ENCODE measurements at regions not wholly inside any gene's neighbourhood (a gene's known extent, or its start where the extent isn't known, plus 50 kb on each side); places are given as distances from the start of the nearest gene placed in this dataset.

DNA sequence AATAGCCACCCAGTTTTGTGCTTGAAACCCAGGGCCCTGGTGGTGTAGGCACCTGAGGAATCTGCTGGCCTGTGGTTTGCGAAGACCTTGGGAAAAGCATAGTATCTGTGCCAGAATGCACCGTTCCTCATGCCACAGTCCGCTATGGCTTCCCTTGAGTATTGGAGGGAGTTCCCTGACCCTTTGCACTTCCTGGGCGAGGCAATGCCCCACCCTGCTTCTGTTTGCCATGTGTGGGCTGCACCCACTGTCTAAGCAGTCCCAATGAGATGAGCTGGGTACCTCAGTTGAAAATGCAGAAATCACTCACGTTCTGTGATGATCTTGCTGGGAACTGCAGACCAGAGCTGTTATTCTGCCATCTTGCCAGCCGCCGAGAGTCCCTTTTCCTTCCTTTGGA, 483.5 kb downstream of the AGTPBP1 start:
- peak; percentile 74 for ATAC-seq

GRCh38 chr9:85249313-85249621, 492.5 kb downstream of the AGTPBP1 start:
- ATAC-seq, result no peak

- no peak for ATAC-seq
These were observed 493.0 kb downstream of the AGTPBP1 start for GRCh38 chr9:85248514-85249312.

- ATAC-seq, result no peak
These were observed 495.2 kb downstream of the AGTPBP1 start for GRCh38 chr9:85246541-85246940.

DNA sequence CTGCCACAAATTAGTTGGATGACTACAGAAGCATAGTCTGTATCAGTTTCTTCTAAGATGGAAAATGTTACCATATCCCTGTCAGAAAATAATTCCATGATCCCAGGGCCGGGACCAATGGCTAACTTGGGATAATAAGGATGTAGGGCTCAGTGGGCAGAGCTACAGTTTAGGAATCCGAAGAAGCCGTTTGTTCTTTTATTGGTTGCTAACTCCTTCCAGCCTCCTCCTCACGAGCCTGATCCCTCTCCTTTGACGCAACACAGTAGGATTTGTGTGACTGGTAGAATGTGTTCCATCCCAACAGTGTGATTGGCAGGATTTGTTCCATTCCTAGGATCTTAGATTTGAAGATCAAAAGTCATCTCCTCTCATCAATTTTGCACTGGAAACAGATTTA, 496.9 kb downstream of the AGTPBP1 start:
- no peak for ATAC-seq

GRCh38 chr9:85243977-85244376, 497.8 kb downstream of the AGTPBP1 start:
- ATAC-seq, result no peak

GRCh38 chr9:85237478-85237877, 504.3 kb downstream of the AGTPBP1 start:
- no peak for ATAC-seq

- ATAC-seq, result no peak
These were observed 511.7 kb downstream of the AGTPBP1 start for GRCh38 chr9:85230081-85230480.

GRCh38 chr9:85228111-85228855, 513.5 kb downstream of the AGTPBP1 start:
- no peak for ATAC-seq

- no peak for ATAC-seq
These were observed 516.6 kb downstream of the AGTPBP1 start for GRCh38 chr9:85225180-85225579.

DNA sequence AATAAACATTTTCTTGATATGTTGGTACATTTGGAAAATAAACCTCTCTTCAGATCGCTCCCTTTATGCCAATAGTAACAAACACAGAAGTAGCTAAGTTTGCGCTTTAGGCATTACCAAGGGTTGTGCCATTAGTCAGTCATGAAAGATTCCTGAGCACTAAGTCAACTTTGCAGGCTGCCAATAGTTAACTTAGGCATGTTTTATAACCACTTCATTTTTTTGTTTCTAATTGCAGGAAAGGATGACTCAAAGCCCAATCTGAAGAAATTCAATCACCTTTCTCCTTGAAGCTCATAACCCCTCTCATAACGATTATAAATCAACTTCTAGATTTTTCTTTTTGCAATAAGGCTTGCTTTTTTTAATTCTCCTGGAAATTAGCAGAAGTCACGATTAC, 517.0 kb downstream of the AGTPBP1 start:
- ATAC-seq, result peak; percentile 82

DNA sequence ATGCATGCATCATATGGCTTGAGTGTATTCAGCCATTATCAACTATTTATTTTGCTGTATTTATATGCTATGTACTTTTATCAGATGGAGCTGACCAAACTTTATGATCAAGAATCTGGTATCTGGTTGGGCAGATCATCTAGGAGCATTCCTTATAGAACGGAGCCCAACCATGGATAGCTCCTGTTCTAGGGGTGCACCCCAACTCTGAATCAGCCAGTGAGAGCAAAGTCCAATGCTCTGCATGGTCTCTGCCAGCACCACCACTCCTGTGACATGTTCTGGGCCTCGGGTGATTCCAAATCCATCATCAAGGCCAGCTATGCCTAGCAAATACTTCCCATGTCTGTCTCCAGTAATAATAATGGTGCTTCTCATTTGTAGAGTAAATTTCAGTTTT, 517.5 kb downstream of the AGTPBP1 start:
- no peak for ATAC-seq

GRCh38 chr9:85223506-85224125, 518.1 kb downstream of the AGTPBP1 start:
- peak; percentile 39 for ATAC-seq

DNA sequence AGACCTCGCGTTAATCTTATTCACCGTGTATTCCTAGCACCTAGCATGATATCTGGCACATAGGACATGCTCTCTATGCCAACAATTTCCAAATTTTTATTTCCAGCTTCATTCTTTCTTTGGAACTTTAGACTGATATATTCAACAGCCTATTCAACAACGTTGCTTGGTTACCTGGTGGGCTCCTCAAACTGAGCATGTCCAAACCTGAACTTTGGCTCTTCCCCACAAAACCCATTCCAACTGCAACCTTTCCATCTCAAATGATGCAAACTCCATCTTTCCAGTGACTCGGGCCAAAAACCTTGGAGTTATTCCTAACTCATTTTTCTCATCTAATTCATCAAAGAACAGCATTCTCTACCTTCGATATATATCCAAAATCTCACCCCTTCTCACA, 525.2 kb downstream of the AGTPBP1 start:
- no peak for ATAC-seq

- no peak for ATAC-seq
These were observed 525.8 kb downstream of the AGTPBP1 start for GRCh38 chr9:85215961-85216360.

DNA sequence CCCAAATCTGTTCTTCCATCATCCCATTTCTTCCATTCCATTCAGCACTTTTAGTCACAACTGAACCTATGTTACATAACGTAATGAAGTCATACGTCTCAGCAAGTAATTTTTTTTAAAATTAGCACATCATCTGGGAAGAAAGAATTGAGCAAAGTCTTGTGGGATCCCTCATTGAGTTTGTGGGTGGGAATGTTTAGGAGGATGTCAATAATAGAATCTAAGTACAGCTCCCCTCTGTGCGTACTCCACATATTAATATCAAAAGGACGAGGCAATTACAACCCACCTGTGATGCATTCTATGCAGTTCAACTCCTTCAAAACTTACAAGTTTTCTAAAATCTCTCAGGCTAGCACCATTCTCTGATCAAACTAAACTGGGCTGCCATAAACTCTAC, 526.3 kb downstream of the AGTPBP1 start:
- ATAC-seq, result no peak

DNA sequence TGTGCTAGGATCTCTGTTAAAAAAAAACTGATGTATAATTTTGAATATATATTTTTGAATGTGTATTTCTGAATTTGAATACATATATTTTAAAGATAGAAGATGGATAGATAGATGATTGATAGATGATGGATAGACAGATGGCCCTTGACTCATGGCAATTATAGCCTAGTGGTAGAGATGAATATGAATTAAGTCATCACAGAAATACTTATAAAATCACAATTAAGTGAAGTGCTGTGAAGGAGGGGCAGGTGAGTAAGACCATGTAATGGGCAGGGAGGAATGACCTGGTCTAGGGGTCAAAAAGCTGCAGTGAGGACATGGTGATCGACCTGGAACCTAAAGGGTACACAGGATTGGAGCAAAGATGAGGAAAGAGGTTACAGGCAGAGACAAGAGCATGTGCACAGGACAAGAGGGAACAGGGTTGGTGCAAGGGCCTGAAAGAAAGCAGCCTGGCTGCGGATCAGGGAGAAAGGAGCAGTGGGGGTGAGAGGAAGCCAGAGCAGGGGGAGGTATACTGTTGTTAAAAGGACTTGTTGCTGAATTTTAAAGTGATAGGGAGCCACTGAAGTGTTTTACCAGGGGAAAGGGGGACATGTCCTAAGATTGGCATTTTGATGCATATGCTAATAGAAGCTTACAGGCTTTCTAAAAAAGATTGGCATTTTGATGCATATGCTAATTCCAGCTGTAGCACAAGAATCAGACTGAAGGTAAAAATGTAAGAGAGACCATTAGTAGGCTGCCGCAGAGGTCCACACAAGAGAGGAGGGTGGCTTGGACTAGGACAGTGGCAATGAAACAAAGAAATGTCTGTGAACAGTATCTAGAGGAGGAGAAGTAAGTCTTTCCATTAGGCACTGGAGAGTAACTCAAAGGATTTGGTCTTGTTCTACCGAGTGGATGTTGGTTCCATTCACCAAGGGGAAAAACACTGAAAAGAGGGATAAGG, 527.8 kb downstream of the AGTPBP1 start:
- ATAC-seq, result peak; percentile 15

DNA sequence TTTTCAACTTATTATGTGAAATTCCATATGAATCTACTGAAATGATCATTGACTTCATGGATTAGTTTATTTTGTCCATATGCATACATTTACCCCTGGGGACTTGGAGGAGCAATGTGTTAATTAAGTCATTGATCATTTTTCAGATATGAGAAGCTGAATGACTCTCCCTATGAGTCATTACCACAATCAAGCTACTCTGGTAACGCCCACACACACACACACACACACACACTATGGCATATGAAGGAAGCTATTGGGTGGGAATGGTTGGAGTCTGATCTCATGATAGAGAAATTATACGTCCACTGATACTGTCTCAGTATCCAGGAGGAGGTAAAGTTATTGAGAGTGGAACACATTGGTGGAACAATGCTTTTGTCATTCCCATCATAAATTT, 528.9 kb downstream of the AGTPBP1 start:
- ATAC-seq, result peak; percentile 79

GRCh38 chr9:85212209-85212608, 529.5 kb downstream of the AGTPBP1 start:
- ATAC-seq, result peak; percentile 93

DNA sequence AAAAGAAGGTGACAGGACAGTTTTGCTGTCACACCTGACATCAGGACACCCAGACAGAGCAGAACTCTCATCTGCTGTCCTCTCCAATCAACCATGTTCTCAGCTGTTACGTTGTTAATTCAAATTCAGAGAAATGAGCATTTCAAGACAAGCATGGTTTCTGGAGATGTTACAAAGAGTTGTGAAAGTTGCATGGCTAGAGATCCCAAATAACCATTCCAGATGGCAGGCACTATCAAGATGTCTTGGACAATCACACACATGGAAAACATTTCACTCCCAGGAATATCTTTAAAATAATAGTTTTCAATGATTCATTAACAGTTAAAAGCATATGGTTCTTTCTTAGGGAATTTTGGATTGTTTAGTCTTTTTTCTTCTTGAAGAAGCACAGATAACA, 533.1 kb downstream of the AGTPBP1 start:
- no peak for ATAC-seq

GRCh38 chr9:85204176-85204575, 534.6 kb downstream of the NTRK2 start:
- no peak for ATAC-seq

GRCh38 chr9:85202596-85202995, 533.1 kb downstream of the NTRK2 start:
- ATAC-seq, result no peak
